Neural cell (in vitro differentiated cells): ENCODE measurements at regions not wholly inside any gene's neighbourhood (a gene's known extent, or its start where the extent isn't known, plus 50 kb on each side); places are given as distances from the start of the nearest gene placed in this dataset.

Experiments used
- H2AFZ ChIP-seq: fragments of 200-600, 300-800 bp; sonication (generic), shearing (Covaris generic); 2 replicates; pipeline ENCODE4 v1.6.0; 2014; ENCODE audit warnings: low read depth, mild to moderate bottlenecking, antibody characterized with exemption, low read length, moderate library complexity
- H3F3A ChIP-seq: fragments of 200-600 bp; shearing (Covaris generic); 2 replicates; pipeline ENCODE4 v1.6.1; 2016; ENCODE audit warnings: mild to moderate bottlenecking, moderate library complexity, mixed read lengths, antibody characterized with exemption, low read length; ENCODE audit not compliant: insufficient read depth, poor library complexity, severe bottlenecking
- H3K27ac ChIP-seq: fragments of 200-600, 300-800 bp; sonication (generic), shearing (Covaris generic); 2 replicates; pipeline ENCODE4 v1.5.1; 2014; ENCODE audit warnings: mild to moderate bottlenecking, low read length, moderate library complexity
- H3K27me3 ChIP-seq: fragments of 300-800, 200-600 bp; sonication (generic), shearing (Covaris generic); 2 replicates; pipeline ENCODE4 v1.6.0; 2014; ENCODE audit warnings: mild to moderate bottlenecking, low read depth, low read length, moderate library complexity; ENCODE audit not compliant: insufficient read depth
- H3K36me3 ChIP-seq: fragments of 300-800, 200-600 bp; sonication (generic), shearing (Covaris generic); 2 replicates; pipeline ENCODE4 v1.5.1; 2014; ENCODE audit warnings: mild to moderate bottlenecking, antibody characterized with exemption, low read length, moderate library complexity; ENCODE audit not compliant: insufficient read depth
- H3K4me2 ChIP-seq: fragments of 300-800, 200-600 bp; sonication (generic), shearing (Covaris generic); 2 replicates; pipeline ENCODE4 v1.6.0; 2014; ENCODE audit warnings: mild to moderate bottlenecking, low read length
- H3K4me3 ChIP-seq: fragments of 300-800, 200-600 bp; sonication (generic), shearing (Covaris generic); 2 replicates; pipeline ENCODE4 v1.5.1; 2014; ENCODE audit warnings: mild to moderate bottlenecking, low read length, moderate library complexity
- H3K79me2 ChIP-seq: fragments of 200-600 bp; shearing (Covaris generic); replicated peaks from 2 replicates; pipeline ENCODE4 v1.6.0; 2014; ENCODE audit warnings: mild to moderate bottlenecking, low read length, moderate library complexity; ENCODE audit not compliant: insufficient read depth
- H3K9ac ChIP-seq: fragments of 300-800, 200-600 bp; sonication (generic), shearing (Covaris generic); 2 replicates; pipeline ENCODE4 v1.6.1; 2016; ENCODE audit warnings: mild to moderate bottlenecking, low read length, mixed read lengths
- H3K9me2 ChIP-seq: fragments of 200-600 bp; shearing (Covaris generic); 2 replicates; pipeline ENCODE4 v1.6.1; 2016; ENCODE audit warnings: mild to moderate bottlenecking, low read length, mixed read lengths; ENCODE audit not compliant: insufficient read depth
- H3K9me3 ChIP-seq: fragments of 200-600, 300-800 bp; sonication (generic), shearing (Covaris generic); 2 replicates; pipeline ENCODE4 v1.6.1; 2016; ENCODE audit warnings: mild to moderate bottlenecking, mixed run types, low read length, moderate library complexity, mixed read lengths
- H4K20me1 ChIP-seq: fragments of 200-600 bp; shearing (Covaris generic); 2 replicates; pipeline ENCODE4 v1.6.1; 2016; ENCODE audit warnings: mild to moderate bottlenecking, mixed run types; ENCODE audit not compliant: insufficient read depth
- EP300 ChIP-seq: fragments of 450-650 bp; conservative IDR thresholded peaks from 2 replicates; pipeline ENCODE4 v1.6.1; 2014; ENCODE audit warnings: antibody characterized with exemption, mild to moderate bottlenecking, moderate library complexity; ENCODE audit not compliant: poor library complexity, severe bottlenecking
- EZH2 ChIP-seq: fragments of 200-600, 300-800 bp; shearing (Covaris generic), sonication (generic); IDR thresholded peaks from 2 replicates; pipeline ENCODE4 v1.6.1; 2014; ENCODE audit warnings: antibody characterized with exemption, low read length, borderline replicate concordance, mild to moderate bottlenecking; ENCODE audit not compliant: insufficient read depth, poor library complexity, severe bottlenecking
- MXI1 ChIP-seq: fragments of 450-650 bp; conservative IDR thresholded peaks from 2 replicates; pipeline ENCODE4 v1.6.1; 2014; ENCODE audit warnings: antibody characterized with exemption, mild to moderate bottlenecking; ENCODE audit not compliant: poor library complexity, severe bottlenecking
- POLR2AphosphoS5 ChIP-seq: IDR thresholded peaks from 2 replicates; pipeline ENCODE4 v1.6.1; 2012
- RAD21 ChIP-seq: fragments of 450-650 bp; conservative IDR thresholded peaks from 2 replicates; pipeline ENCODE4 v1.6.1; 2014; ENCODE audit warnings: antibody characterized with exemption, mild to moderate bottlenecking, moderate library complexity
- SMC3 ChIP-seq: fragments of 450-650 bp; conservative IDR thresholded peaks from 2 replicates; pipeline ENCODE4 v1.6.1; 2014; ENCODE audit warnings: antibody characterized with exemption, mild to moderate bottlenecking, moderate library complexity; ENCODE audit not compliant: poor library complexity
- TAF1 ChIP-seq: IDR thresholded peaks from 2 replicates; pipeline ENCODE4 v1.6.1; 2012; ENCODE audit warnings: low read depth
- TF ChIP-seq, protein P1 (sequence below): IDR thresholded peaks from 2 replicates; pipeline ENCODE4 v1.6.1; 2012; ENCODE audit warnings: borderline replicate concordance
- TF ChIP-seq, protein P2 (sequence below): fragments of 450-650 bp; IDR thresholded peaks from 2 replicates; pipeline ENCODE4 v1.5.1; 2014; ENCODE audit warnings: antibody characterized with exemption, mild to moderate bottlenecking, moderate library complexity; ENCODE audit not compliant: poor library complexity, severe bottlenecking

DNA sequence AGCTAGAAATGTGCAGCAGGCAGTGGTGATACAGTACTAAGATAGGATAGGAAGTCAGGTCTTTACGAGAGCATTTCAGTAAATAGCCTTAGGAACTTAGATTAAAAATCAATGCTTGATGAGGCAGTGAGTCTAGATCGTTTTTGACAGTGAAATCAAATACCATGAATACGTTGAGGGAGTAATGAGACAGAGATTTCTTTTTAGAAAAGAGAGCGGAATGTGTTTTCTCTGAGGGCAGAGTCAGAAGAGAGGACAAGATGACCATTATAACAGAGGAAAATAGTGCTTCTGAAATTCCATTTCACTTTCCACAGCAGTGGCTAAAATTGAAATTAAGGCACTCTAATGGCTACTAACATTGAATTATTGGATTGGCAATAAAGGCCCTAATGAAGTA, 339.6 kb downstream of the UTRN start:
- TF ChIP-seq EZH2, result no peak
- TF ChIP-seq, protein P1, sequence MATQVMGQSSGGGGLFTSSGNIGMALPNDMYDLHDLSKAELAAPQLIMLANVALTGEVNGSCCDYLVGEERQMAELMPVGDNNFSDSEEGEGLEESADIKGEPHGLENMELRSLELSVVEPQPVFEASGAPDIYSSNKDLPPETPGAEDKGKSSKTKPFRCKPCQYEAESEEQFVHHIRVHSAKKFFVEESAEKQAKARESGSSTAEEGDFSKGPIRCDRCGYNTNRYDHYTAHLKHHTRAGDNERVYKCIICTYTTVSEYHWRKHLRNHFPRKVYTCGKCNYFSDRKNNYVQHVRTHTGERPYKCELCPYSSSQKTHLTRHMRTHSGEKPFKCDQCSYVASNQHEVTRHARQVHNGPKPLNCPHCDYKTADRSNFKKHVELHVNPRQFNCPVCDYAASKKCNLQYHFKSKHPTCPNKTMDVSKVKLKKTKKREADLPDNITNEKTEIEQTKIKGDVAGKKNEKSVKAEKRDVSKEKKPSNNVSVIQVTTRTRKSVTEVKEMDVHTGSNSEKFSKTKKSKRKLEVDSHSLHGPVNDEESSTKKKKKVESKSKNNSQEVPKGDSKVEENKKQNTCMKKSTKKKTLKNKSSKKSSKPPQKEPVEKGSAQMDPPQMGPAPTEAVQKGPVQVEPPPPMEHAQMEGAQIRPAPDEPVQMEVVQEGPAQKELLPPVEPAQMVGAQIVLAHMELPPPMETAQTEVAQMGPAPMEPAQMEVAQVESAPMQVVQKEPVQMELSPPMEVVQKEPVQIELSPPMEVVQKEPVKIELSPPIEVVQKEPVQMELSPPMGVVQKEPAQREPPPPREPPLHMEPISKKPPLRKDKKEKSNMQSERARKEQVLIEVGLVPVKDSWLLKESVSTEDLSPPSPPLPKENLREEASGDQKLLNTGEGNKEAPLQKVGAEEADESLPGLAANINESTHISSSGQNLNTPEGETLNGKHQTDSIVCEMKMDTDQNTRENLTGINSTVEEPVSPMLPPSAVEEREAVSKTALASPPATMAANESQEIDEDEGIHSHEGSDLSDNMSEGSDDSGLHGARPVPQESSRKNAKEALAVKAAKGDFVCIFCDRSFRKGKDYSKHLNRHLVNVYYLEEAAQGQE, result no peak
- no peak for TF ChIP-seq TAF1
- no peak for TF ChIP-seq MXI1
- no peak for TF ChIP-seq RAD21
- TF ChIP-seq SMC3, result no peak
- no peak for TF ChIP-seq EP300
- no peak for TF ChIP-seq POLR2AphosphoS5
- TF ChIP-seq, protein P2, sequence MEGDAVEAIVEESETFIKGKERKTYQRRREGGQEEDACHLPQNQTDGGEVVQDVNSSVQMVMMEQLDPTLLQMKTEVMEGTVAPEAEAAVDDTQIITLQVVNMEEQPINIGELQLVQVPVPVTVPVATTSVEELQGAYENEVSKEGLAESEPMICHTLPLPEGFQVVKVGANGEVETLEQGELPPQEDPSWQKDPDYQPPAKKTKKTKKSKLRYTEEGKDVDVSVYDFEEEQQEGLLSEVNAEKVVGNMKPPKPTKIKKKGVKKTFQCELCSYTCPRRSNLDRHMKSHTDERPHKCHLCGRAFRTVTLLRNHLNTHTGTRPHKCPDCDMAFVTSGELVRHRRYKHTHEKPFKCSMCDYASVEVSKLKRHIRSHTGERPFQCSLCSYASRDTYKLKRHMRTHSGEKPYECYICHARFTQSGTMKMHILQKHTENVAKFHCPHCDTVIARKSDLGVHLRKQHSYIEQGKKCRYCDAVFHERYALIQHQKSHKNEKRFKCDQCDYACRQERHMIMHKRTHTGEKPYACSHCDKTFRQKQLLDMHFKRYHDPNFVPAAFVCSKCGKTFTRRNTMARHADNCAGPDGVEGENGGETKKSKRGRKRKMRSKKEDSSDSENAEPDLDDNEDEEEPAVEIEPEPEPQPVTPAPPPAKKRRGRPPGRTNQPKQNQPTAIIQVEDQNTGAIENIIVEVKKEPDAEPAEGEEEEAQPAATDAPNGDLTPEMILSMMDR, result no peak
- Histone ChIP-seq H3K4me3 (no peak overlapping the region), H3K27ac (no peak overlapping the region), H3K4me2 (no peak overlapping the region), H3K9me2 (no peaks in the 10 kb centered on the region), H3K9ac (no peak overlapping the region), H3K79me2 (no peaks in the 10 kb centered on the region), H3K27me3 (no peaks in the 10 kb centered on the region), H2AFZ (no peak overlapping the region), H3F3A (no peaks in the 10 kb centered on the region), H3K36me3 (no peaks in the 10 kb centered on the region), H4K20me1 (no peaks in the 10 kb centered on the region), H3K9me3 (no peaks in the 10 kb centered on the region)

DNA sequence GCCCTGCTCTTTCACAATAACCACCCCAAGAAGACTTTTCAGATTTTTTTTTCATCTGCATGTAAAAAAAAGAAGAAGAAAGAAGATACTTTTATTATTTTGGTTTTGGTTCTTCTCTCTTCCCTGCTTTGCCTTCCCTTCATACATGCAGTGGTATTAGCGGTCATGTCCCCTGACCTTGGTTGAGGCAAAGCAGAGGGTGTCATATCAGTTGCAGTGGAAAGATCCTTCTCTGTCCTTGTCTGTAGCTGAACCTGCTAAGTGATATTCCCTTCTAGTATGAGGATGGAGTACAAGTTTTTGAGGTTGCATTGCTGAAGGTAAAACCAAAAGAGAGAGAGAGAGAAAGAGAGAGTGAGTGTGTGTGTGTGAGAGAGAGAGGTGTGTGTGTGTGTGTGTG, 345.7 kb downstream of the UTRN start:
- Histone ChIP-seq H3K4me3 (no peak overlapping the region), H3K9me3 (no peaks in the 10 kb centered on the region), H3K9me2 (no peaks in the 10 kb centered on the region), H3K9ac (no peak overlapping the region), H3K27me3 (no peaks in the 10 kb centered on the region), H3K79me2 (no peaks in the 10 kb centered on the region), H3K36me3 (no peaks in the 10 kb centered on the region), H3F3A (no peaks in the 10 kb centered on the region), H3K27ac (no peak overlapping the region), H2AFZ (no peak overlapping the region), H3K4me2 (no peak overlapping the region), H4K20me1 (no peaks in the 10 kb centered on the region)
- TF ChIP-seq EZH2 (no peak), POLR2AphosphoS5 (no peak), SMC3 (no peak), MXI1 (no peak), RAD21 (no peak)
- TF ChIP-seq, protein P1, result no peak
